Upper lobe of left lung (tissue), 4 donors: ENCODE measurements at regions not wholly inside any gene's neighbourhood (a gene's known extent, or its start where the extent isn't known, plus 50 kb on each side); places are given as distances from the start of the nearest gene placed in this dataset.

Source experiments
- EP300 ChIP-seq, 4 donors: sonication (generic); formaldehyde crosslinking; IDR thresholded peaks; one replicate each; pipeline ENCODE4 v1.5.1; 2017; ENCODE audit warnings: antibody characterized with exemption in 4 of 4, control low read depth in 2 of 4
- POLR2AphosphoS5 ChIP-seq, 2 donors: sonication (generic); formaldehyde crosslinking; IDR thresholded peaks; one replicate each; pipeline ENCODE4 v1.5.1; 2017; ENCODE audit warnings: antibody characterized with exemption in 2 of 2

DNA sequence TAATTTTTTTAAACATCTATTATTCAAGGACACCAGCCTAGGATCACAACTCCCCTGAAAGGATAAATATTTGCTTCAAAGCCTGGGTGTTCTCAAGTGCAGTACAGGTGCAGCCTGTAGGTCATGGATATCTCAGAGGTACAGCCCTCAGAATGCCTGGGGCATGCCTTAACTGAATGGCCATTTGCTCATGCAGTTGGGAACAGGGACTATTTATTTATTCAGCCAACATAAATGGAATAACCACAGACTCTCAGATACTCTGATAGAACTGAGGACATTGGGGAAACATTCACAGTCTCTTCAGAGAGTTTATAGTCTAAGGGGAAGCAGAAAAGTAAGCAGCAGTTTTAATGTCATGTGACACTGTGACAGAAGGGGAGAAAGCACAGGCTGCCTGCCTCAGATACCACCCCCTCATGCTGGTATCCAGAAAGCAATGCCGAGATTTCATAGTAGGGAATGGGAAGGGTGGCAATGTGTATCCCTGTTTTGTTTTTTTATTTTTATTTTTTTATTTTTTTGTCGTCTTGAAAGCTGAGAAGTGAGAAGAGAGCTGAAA is 112.6 kb downstream of the MACIR start:
- no peak for TF ChIP-seq EP300 (IDR thresholded peaks at IDR 0.05)
- no peak for TF ChIP-seq POLR2AphosphoS5 (IDR thresholded peaks at IDR 0.05)
